NCI-H82 (cell line): ENCODE measurements at regions not wholly inside any gene's neighbourhood (a gene's known extent, or its start where the extent isn't known, plus 50 kb on each side); places are given as distances from the start of the nearest gene placed in this dataset.
"Not testable (repeated sequence)": the region's sequence is repeated elsewhere in the genome, so short reads cannot be mapped to it uniquely, and the experiment has no call there.

Source experiments
- DNase-seq: peaks from one replicate; lab custom pipeline; 2025; lab: John Stamatoyannopoulos, UW

GRCh38 chr10:109809954-109810353, 113.4 kb downstream of the XPNPEP1 start:
- DNase-seq, result not testable (repeated sequence)

DNA sequence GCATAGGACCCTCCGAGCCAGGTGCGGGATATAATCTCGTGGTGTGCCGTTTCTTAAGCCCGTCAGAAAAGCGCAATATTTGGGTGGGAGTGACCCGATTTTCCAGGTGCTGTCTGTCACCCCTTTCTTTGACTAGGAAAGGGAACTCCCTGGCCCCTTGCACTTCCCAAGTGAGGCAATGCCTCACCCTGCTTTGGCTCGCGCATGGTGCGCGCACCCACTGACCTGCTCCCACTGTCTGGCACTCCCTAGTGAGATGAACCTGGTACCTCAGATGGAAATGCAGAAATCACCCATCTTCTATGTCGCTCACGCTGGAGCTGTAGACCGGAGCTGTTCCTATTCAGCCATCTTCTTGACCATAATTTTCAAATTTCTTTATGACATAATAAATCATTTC, 122.1 kb downstream of the XPNPEP1 start:
- DNase-seq, result not testable (repeated sequence)

DNA sequence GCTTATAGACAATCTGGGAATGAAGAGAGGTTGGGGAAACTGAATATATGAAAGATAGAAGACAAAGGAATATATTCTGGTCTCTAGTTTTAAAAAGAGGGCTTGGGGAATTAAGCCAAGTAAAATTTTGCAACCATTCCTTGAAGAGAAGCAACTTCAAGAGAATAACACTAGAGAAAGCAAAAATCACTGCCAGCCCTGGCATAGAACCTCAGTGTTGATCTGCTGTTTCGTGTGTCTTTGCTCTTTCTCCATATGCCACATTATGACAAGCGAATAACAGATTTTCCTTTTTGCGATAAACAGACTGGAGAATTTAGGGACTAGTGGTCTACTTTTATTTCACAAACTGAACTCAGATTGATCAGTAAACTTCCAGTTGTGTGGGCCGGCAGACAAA, 132.7 kb downstream of the XPNPEP1 start:
- no peak for DNase-seq

GRCh38 chr10:109784236-109784635, 139.1 kb downstream of the XPNPEP1 start:
- no peak for DNase-seq

DNA sequence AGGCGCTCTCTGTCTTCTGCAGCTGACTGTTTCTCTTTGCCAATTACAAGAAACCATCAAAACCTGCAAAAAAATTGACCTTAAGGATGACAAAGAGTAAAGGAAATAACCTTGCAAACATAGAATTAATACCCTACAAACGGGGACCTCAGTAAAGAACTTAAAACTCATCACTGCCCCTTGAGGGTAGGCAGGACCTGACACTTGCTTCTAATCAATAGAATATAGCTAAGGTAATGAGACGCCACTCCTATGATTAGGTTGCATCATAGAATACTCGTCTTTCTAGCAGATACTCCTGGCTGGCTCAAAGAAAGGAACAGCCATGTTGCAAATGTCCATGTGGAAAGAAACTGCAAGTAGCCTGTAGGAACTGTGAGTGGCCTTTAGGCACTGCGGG, 140.0 kb downstream of the XPNPEP1 start:
- DNase-seq, result no peak

DNA sequence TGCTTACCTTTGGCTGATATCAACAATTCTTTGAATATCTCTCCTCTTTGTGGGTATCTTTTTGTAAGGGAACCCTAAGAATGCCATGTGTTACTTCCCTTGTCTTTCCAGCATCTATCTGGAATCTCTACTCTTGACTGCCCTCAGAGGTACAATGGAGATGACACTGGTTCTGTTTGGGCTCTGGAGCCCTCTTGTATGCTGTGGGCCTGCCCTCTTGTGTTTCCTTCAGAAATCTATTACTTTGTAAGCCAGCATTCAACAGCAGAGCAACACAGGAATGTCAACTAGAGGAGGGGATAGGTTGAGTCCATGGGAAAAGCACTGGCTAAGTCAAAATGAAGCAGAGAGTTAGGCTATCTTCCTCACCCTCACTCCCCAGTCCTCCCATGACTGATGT, 142.3 kb downstream of the XPNPEP1 start:
- DNase-seq, result peak; percentile 2

DNA sequence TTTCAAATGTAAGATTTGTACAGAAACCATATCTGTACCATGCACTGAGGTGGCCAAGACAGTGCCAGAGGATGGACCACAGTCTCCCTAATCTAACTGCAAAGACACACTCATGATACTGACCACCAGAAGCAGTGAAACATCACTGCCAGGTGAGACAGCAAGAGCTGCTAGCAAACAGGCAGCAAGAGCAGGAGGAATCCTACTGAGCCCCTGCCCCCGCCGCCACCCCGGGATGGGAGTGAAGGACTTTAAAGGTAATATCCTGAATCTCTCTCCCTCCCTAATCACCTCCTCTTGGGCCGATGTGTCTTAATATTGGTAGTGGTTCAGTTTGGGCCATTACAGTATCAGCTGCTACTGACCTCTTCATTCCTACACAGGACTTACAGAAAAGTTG, 144.3 kb downstream of the XPNPEP1 start:
- no peak for DNase-seq

- DNase-seq, result no peak
Measured at GRCh38 chr10:109774121-109774440, 149.2 kb downstream of the XPNPEP1 start.

DNA sequence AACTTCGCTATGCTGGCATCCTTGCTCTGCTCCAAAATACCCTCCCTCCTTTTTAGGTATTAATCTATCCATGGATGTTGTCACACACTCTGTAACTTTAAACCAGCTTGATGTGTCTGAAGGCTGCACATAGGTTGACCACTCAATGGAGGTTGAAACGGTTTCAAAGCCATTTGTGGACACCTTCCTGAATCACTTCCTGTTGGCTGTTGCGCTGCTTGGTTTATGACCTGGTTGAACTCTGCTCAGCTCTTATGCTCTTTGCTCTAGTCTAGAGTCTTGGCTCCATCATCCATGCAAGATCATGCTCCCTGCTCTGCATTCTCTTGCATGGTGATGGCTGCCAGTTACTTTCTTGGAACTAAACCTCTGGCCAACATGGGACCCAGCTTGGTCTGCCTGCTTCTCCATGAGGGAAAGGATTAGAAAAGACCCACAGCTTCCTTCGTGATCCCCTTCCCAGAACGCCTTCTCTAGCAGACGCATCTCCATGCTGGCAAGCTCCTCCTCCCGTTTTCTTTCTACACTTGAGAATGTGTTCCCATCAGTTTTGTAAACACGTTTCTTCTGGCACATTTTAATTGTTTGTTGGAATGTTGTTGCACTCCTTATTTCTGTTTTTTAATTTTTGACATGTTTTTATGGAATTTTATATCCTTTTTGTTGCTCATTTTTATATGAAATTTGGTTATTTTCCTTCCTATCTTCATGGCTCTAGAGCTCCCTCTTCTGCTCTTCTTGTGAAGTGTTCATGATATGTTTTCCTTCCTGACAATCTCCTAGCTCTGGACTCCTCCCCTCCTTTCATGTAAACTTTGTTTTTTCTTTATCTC, 149.8 kb downstream of the XPNPEP1 start:
- peak; percentile 44 for DNase-seq

- no peak for DNase-seq
Measured at GRCh38 chr10:109770663-109771062, 152.6 kb downstream of the XPNPEP1 start.

DNA sequence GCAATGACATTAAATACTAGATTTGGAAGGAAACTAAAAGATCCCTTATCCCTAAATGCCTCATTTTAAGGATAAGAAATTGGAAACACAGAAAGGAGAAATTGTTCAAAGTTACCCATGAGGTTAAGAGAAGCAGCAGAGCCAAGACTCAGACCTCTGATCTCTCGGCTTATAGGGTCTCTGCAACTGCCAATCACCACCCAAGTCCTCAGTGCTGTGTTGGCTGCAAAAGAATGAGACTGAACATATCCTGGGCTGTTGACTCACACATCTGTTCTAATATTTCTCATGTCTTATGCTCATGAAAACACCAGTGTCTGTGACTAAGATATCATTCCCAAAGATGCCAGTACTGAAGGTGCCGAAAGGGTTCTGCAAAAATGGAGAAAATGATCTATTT, 153.3 kb downstream of the XPNPEP1 start:
- DNase-seq, result no peak

GRCh38 chr10:109765838-109766237, 157.5 kb downstream of the XPNPEP1 start:
- DNase-seq, result no peak

DNA sequence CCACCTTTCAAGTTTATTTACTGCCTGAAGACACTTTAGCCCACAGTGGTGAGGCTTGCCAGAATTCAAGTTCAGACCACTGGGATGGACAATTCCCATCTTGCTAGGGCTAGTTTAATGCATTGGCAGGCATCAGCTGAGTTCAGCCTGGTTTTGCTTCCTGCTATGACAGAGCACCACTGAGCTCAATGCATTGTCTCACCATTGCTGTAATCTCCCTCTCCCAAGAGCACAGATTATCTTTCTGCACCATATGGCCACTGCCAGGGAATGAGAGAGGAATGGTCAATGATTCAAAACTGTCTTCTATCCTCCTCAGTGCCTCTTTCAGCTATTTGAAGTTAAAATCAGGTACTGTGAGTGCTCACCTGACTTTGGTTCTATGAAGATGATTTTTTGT, 160.8 kb downstream of the XPNPEP1 start:
- peak; percentile 94 for DNase-seq

GRCh38 chr10:109757670-109758069, 165.6 kb downstream of the XPNPEP1 start:
- DNase-seq, result peak; percentile 32

DNA sequence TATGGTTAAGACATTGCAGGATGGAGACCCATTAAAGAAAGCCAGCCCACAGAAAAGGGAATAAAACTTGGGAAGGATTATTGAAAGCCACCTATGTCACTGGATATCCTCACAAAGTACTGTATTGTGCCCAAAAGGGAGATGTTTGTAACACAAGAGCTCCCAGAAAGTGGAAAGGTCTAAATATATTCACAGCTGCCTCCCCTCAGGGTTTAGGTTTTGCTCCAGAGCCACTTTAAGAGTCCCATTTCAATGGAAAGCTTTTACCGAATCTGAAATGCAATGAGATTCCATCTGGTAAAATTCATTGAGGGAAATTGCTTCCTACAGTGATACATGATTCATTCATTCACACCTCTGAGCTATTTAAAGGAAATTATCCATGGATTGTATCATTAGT, 176.4 kb downstream of the XPNPEP1 start:
- no peak for DNase-seq

DNA sequence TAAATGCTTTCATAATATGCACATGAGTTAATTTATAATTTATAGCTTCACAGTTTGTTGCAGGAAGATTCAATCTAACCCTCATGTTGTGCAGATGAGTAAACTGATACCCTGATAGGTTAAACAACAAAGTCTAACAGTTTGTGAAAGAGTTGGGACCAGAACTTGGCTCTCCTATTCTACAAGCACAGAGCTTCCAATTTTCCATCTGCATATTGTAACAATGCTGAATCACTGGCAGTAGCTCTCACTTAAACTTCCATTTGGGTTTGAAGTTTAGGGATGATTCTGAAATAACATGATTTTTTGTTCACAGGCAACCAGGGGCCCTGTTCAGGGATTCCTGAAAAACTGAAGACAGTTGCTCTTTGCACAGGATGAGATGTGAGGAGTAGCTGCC, 179.3 kb downstream of the XPNPEP1 start:
- no peak for DNase-seq

DNA sequence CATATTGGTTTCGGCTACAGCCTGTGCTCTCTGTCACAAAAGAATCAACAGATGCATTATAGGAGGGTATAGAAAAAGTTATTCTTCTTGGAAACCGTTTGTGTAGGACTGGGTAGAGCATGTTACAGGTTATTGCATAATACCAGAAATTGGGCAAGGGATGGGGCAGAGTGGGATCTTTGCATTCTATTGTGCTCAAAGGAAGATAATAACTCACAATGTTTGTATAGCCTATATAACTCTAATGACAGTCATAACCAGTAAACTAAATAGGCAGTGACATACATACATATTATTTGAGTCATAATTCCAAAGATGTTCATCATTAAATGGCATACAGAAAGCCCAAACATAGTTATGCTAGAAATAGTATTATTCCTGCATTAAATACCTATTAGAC, 179.7 kb downstream of the XPNPEP1 start:
- DNase-seq, result no peak

DNA sequence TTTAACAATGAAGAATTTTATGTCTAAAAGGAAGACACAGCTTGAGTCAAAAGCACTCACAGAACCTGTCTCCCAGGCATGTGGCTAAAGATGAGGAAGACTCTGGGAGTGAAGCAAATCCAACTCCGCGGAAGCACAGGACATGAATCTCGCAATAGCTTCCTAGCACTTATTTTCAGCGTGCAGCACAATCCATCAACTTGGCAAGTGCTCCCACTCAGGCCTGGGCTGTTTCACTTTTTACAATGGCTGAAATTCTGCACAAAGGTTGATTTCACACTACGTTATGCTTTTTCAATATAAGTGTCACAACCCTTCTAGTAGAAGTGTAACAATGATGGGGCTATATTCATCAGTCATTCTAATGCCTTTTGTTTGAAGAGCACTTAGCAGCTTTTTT, 180.2 kb downstream of the XPNPEP1 start:
- no peak for DNase-seq

DNA sequence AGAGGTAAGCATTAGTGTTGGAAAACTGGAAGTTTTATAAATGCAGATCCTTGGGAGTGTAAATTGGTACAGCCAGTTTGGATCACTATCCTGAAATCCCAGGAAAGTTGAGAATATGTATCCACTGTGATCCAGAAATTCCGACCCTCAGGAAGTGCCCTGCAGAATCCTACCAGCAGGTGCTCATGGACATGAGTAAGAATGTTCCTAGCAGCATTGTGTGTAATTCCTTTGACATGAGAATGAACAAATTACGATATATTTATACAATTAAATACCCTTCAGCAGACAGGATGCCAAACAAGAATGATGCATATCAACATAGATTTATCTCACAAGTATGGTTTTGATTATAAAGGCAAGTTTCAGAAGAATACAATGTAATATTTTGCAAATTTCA, 181.6 kb downstream of the XPNPEP1 start:
- no peak for DNase-seq

DNA sequence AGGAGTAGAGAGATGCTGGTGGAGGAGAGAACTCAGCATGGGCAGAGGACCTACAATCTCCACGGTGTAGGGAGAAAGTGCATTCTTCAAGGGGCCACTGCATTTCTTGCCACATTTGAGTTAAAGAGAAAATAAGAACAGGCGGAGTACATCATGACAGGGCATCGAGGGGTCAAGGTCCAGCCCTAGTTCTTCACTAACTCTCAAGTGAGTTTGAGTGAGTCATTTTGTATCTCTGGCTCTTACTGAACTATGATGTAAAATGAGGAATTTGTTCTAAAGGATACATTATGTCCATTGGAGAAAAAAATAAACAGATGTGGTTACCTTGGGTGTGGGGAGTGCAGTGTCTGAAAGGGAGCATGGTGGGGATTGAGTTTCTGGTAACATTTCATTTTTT, 182.9 kb downstream of the XPNPEP1 start:
- DNase-seq, result no peak

DNA sequence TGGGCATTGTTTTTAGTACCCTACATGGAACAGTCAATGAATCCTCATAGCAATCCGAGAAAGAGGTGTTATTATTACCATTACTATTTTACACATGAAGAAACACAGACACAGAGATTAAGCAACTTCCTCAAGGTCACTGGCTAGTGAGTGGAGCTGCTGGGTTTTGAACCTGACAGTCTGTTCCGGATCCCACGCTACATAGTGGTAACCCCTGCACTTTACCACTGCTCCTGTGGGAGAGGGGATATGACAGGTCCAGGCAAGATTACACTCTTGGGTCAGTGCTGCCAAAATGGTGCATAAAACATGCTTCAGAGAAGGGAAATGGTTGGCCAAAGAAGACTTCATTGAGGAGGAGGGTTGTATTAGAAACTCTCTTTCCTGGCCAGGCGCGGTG, 185.7 kb downstream of the XPNPEP1 start:
- DNase-seq, result no peak

- no peak for DNase-seq
Measured at GRCh38 chr10:109737009-109737408, 186.3 kb downstream of the XPNPEP1 start.

DNA sequence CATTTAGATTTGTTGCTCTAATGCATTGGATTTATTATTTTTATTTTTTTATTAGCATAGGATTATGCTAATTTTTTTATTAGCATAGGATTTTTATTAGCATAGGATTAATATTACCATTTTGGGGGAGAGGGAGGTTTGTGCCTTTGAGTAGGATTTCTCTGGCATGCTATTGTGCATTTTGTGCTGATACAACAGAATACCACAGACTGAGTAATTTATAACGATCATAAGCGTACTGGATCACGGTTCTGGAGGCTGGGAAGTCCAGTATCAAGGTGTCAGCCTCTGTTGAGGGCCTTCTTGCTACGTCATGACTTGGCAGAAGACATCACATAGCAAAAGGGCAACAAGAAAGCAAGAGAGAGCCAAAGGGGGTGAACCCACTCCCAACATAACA, 187.5 kb downstream of the XPNPEP1 start:
- no peak for DNase-seq

GRCh38 chr10:109732254-109732965, 190.9 kb downstream of the XPNPEP1 start:
- DNase-seq, result no peak
